GM12878 (cell line): ENCODE measurements at regions not wholly inside any gene's neighbourhood (a gene's known extent, or its start where the extent isn't known, plus 50 kb on each side); places are given as distances from the start of the nearest gene placed in this dataset.
"Not testable (repeated sequence)": the region's sequence is repeated elsewhere in the genome, so short reads cannot be mapped to it uniquely, and the experiment has no call there.

Experiments used
- ASH2L ChIP-seq: fragments of 300-600, 200-600 bp; sonication (generic); IDR thresholded peaks from 2 replicates; pipeline ENCODE4 v1.6.1; 2017; ENCODE audit warnings: low read depth, mild to moderate bottlenecking, borderline replicate concordance
- ATF7 ChIP-seq: fragments of 450-650 bp; IDR thresholded peaks from 2 replicates; pipeline ENCODE4 v1.6.1; 2016; ENCODE audit warnings: low read depth, mild to moderate bottlenecking
- GABPA ChIP-seq: IDR thresholded peaks from 2 replicates; pipeline ENCODE4 v1.6.1; 2014; ENCODE audit warnings: antibody characterized with exemption, low read depth, mild to moderate bottlenecking, inconsistent platforms
- SIN3A ChIP-seq: IDR thresholded peaks from 2 replicates; pipeline ENCODE4 v1.6.1; 2012; ENCODE audit warnings: low read depth, low read length, improper control_type of control experiment
- TF ChIP-seq, protein P1 (sequence below): IDR thresholded peaks from 2 replicates; pipeline ENCODE4 v1.6.1; 2011; ENCODE audit warnings: borderline replicate concordance, low read depth, mild to moderate bottlenecking, moderate library complexity, low read length; ENCODE audit not compliant: insufficient read depth, poor library complexity, severe bottlenecking
- TF ChIP-seq, protein P2 (sequence below), 3 experiments: IDR thresholded peaks in 2 of 3; conservative IDR thresholded peaks in 1 of 3; 2 replicates each; pipeline ENCODE4 v1.5.1; 2011; ENCODE audit warnings: low read depth in 3 of 3, low read length in 3 of 3, mild to moderate bottlenecking in 3 of 3, control low read depth in 2 of 3, moderate library complexity in 2 of 3, inconsistent platforms in 1 of 3, mixed read lengths in 1 of 3; ENCODE audit not compliant: control insufficient read depth in 2 of 3, insufficient read depth in 1 of 3; ENCODE audit errors: extremely low read depth in 1 of 3

DNA sequence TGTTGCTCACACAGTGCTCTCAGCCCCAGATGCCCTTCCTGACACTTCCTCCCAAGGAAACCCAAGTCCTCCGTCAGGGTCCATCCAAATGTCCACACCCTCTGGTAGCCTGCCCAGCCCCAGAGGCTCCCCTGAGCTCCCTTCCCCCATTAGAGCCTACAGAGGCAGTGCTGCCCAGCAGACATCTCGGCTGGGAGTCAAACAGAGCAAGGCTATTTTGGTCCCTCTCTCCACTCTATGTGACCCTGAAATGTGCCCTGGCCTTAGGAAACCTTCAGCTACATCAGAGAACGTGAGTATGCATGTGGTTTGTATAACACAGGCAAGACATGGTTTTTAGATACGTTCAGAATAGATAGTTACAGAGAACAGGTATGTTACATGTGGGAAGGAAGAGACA is 191.8 kb downstream of the LMLN start:
- TF ChIP-seq, protein P1, sequence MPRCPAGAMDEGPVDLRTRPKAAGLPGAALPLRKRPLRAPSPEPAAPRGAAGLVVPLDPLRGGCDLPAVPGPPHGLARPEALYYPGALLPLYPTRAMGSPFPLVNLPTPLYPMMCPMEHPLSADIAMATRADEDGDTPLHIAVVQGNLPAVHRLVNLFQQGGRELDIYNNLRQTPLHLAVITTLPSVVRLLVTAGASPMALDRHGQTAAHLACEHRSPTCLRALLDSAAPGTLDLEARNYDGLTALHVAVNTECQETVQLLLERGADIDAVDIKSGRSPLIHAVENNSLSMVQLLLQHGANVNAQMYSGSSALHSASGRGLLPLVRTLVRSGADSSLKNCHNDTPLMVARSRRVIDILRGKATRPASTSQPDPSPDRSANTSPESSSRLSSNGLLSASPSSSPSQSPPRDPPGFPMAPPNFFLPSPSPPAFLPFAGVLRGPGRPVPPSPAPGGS, result not testable (repeated sequence)
- TF ChIP-seq ASH2L, SIN3A, ATF7, GABPA: not testable (repeated sequence)
- TF ChIP-seq, protein P2, sequence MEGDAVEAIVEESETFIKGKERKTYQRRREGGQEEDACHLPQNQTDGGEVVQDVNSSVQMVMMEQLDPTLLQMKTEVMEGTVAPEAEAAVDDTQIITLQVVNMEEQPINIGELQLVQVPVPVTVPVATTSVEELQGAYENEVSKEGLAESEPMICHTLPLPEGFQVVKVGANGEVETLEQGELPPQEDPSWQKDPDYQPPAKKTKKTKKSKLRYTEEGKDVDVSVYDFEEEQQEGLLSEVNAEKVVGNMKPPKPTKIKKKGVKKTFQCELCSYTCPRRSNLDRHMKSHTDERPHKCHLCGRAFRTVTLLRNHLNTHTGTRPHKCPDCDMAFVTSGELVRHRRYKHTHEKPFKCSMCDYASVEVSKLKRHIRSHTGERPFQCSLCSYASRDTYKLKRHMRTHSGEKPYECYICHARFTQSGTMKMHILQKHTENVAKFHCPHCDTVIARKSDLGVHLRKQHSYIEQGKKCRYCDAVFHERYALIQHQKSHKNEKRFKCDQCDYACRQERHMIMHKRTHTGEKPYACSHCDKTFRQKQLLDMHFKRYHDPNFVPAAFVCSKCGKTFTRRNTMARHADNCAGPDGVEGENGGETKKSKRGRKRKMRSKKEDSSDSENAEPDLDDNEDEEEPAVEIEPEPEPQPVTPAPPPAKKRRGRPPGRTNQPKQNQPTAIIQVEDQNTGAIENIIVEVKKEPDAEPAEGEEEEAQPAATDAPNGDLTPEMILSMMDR (IDR thresholded peaks at IDR 0.05 in 2 of 3, conservative IDR thresholded peaks at IDR 0.05 in 1 of 3; ENCODE audit: control insufficient read depth in 2 of 3, extremely low read depth in 1 of 3, insufficient read depth in 1 of 3, low read depth in 3 of 3, low read length in 3 of 3), result not testable (repeated sequence)
